SK-N-SH (cell line): ENCODE measurements at regions not wholly inside any gene's neighbourhood (a gene's known extent, or its start where the extent isn't known, plus 50 kb on each side); places are given as distances from the start of the nearest gene placed in this dataset.

Source experiments
- CTCF ChIA-PET: fragments of 300-600, 350-600 bp; formaldehyde crosslinking; extraction: SDS; loops from one replicate; lab custom pipeline; 2021; lab: Yijun Ruan, JAX
- POLR2A ChIA-PET: fragments of 350-600 bp; sonication (Branson Sonifier 250); formaldehyde crosslinking; extraction: SDS; loops from one replicate; lab custom pipeline; 2020; ENCODE audit warnings: antibody characterized with exemption, inconsistent platforms; lab: Yijun Ruan, JAX
- DNase-seq: peaks from one replicate; pipeline ENCODE4 v3.0.0; 2012
- H2AFZ ChIP-seq: fragments of 200-600 bp; sonication (generic); 2 replicates; pipeline ENCODE4 v1.8.1; 2016; ENCODE audit warnings: antibody characterized with exemption, mild to moderate bottlenecking, low read depth
- H3F3A ChIP-seq: fragments of 200-600 bp; sonication (generic); replicated peaks from 2 replicates; pipeline ENCODE3; 2016; ENCODE audit warnings: antibody characterized with exemption, mild to moderate bottlenecking; ENCODE audit not compliant: insufficient read depth
- H3K27ac ChIP-seq, 2 experiments: fragments of 200-500 bp in 1 of 2; fragments of 200-600 bp in 1 of 2; sonication (Bioruptor generic) in 1 of 2; sonication (generic), shearing (Covaris generic) in 1 of 2; 2 replicates each; pipeline versions ENCODE4 v1.5.1 to v1.6.1; 2014 to 2016; ENCODE audit warnings: low read depth in 2 of 2, inconsistent platforms in 1 of 2, low read length in 1 of 2, mild to moderate bottlenecking in 1 of 2, mixed read lengths in 1 of 2
- H3K27me3 ChIP-seq: fragments of 200-600 bp; sonication (generic), shearing (Covaris generic); 2 replicates; pipeline ENCODE4 v1.6.1; 2016; ENCODE audit warnings: mixed run types; ENCODE audit not compliant: insufficient read depth
- H3K36me3 ChIP-seq, 2 experiments: fragments of 200-500 bp in 1 of 2; fragments of 200-600 bp in 1 of 2; sonication (Bioruptor generic) in 1 of 2; sonication (generic) in 1 of 2; replicated peaks in 1 of 2; 2 replicates each; pipeline versions ENCODE3 to v1.5.1; 2014 to 2016; ENCODE audit warnings: low read length in 1 of 2, mild to moderate bottlenecking in 1 of 2; ENCODE audit not compliant: insufficient read depth in 2 of 2, control insufficient read depth in 1 of 2
- H3K4me1 ChIP-seq, 2 experiments: fragments of 200-500 bp in 1 of 2; fragments of 200-600 bp in 1 of 2; sonication (Bioruptor generic) in 1 of 2; sonication (generic), shearing (Covaris generic) in 1 of 2; 2 replicates each; pipeline versions ENCODE4 v1.5.1 to v1.6.1; 2014 to 2016; ENCODE audit warnings: low read depth in 1 of 2, low read length in 1 of 2, mixed run types in 1 of 2; ENCODE audit not compliant: insufficient read depth in 2 of 2, control insufficient read depth in 1 of 2
- H3K4me2 ChIP-seq: fragments of 200-600 bp; sonication (generic), shearing (Covaris generic); 2 replicates; pipeline ENCODE4 v1.6.1; 2017; ENCODE audit warnings: mixed run types
- H3K4me3 ChIP-seq, 2 experiments: fragments of 200-500 bp in 1 of 2; fragments of 200-600 bp in 1 of 2; sonication (Bioruptor generic) in 1 of 2; sonication (generic), shearing (Covaris generic) in 1 of 2; 2 replicates each; pipeline versions ENCODE4 v1.5.1 to v1.8.1; 2014 to 2016; ENCODE audit warnings: low read depth in 2 of 2, inconsistent platforms in 1 of 2, low read length in 1 of 2, mild to moderate bottlenecking in 1 of 2, mixed read lengths in 1 of 2, moderate library complexity in 1 of 2
- H3K79me2 ChIP-seq: fragments of 200-600 bp; sonication (generic); 2 replicates; pipeline ENCODE4 v1.8.1; 2017; ENCODE audit warnings: mild to moderate bottlenecking; ENCODE audit not compliant: insufficient read depth
- H3K9ac ChIP-seq: fragments of 200-600 bp; sonication (generic); 2 replicates; pipeline ENCODE4 v1.6.1; 2017; ENCODE audit warnings: mixed run types
- H3K9me2 ChIP-seq: fragments of 200-600 bp; sonication (generic); 2 replicates; pipeline ENCODE4 v1.6.1; 2017; ENCODE audit warnings: mixed run types
- H3K9me3 ChIP-seq: fragments of 200-600 bp; sonication (generic); 2 replicates; pipeline ENCODE4 v1.6.1; 2017; ENCODE audit warnings: mixed run types, mild to moderate bottlenecking, moderate library complexity
- H4K20me1 ChIP-seq: fragments of 200-600 bp; sonication (generic); 2 replicates; pipeline ENCODE4 v1.6.1; 2017; ENCODE audit warnings: mild to moderate bottlenecking, mixed run types; ENCODE audit not compliant: insufficient read depth
- CHD2 ChIP-seq: fragments of 150-350 bp; IDR thresholded peaks from 2 replicates; pipeline ENCODE4 v1.6.1; 2018; ENCODE audit warnings: low read length; ENCODE audit not compliant: partially characterized antibody
- FOXM1 ChIP-seq: IDR thresholded peaks from 2 replicates; pipeline ENCODE4 v1.4.0; 2012; ENCODE audit warnings: low read depth, mild to moderate bottlenecking
- JUND ChIP-seq: IDR thresholded peaks from 2 replicates; pipeline ENCODE4 v1.4.0; 2012
- NRF1 ChIP-seq: IDR thresholded peaks from 2 replicates; pipeline ENCODE4 v1.6.1; 2012; ENCODE audit warnings: low read depth, mild to moderate bottlenecking, low read length
- POLR2AphosphoS5 ChIP-seq: IDR thresholded peaks from 2 replicates; pipeline ENCODE4 v1.6.1; 2012; ENCODE audit warnings: low read depth, low read length
- RAD21 ChIP-seq: IDR thresholded peaks from 2 replicates; pipeline ENCODE4 v1.6.1; 2012; ENCODE audit warnings: mild to moderate bottlenecking, low read length
- RFX5 ChIP-seq: IDR thresholded peaks from 2 replicates; pipeline ENCODE4 v1.6.1; 2012; ENCODE audit warnings: mild to moderate bottlenecking, improper control_type of control experiment, low read length
- RXRA ChIP-seq: IDR thresholded peaks from 2 replicates; pipeline ENCODE4 v1.4.0; 2012; ENCODE audit warnings: low read depth, mild to moderate bottlenecking, borderline replicate concordance
- SMC3 ChIP-seq: IDR thresholded peaks from 2 replicates; pipeline ENCODE4 v1.6.1; 2012; ENCODE audit warnings: low read depth, low read length, improper control_type of control experiment
- TCF12 ChIP-seq: IDR thresholded peaks from 2 replicates; pipeline ENCODE4 v1.4.0; 2012
- WGBS: methylation state at CpG from one replicate; pipeline ENCODE4 v1.1.6; 2017; ENCODE audit warnings: low lambda C conversion rate; 5-methylcytosine and 5-hydroxymethylcytosine counted together
- TF ChIP-seq, protein P1 (sequence below): IDR thresholded peaks from 2 replicates; pipeline ENCODE4 v1.4.0; 2012; ENCODE audit warnings: low read depth, borderline replicate concordance
- TF ChIP-seq, protein P2 (sequence below): IDR thresholded peaks from 2 replicates; pipeline ENCODE4; 2012
- TF ChIP-seq, protein P3 (sequence below): IDR thresholded peaks from 2 replicates; pipeline ENCODE4 v1.4.0; 2012; ENCODE audit warnings: low read depth, borderline replicate concordance
- TF ChIP-seq, protein P4 (sequence below): IDR thresholded peaks from 2 replicates; pipeline ENCODE4 v1.6.1; 2012; ENCODE audit warnings: mild to moderate bottlenecking, low read depth, low read length, moderate library complexity
- TF ChIP-seq, protein P5 (sequence below): fragments of 200-600 bp; sonication (generic); IDR thresholded peaks from 2 replicates; pipeline ENCODE4 v1.6.1; 2017; ENCODE audit warnings: antibody characterized with exemption, mild to moderate bottlenecking, moderate library complexity
- TF ChIP-seq, protein P6 (sequence below): IDR thresholded peaks from 2 replicates; pipeline ENCODE4 v1.4.0; 2012; ENCODE audit warnings: low read depth

DNA sequence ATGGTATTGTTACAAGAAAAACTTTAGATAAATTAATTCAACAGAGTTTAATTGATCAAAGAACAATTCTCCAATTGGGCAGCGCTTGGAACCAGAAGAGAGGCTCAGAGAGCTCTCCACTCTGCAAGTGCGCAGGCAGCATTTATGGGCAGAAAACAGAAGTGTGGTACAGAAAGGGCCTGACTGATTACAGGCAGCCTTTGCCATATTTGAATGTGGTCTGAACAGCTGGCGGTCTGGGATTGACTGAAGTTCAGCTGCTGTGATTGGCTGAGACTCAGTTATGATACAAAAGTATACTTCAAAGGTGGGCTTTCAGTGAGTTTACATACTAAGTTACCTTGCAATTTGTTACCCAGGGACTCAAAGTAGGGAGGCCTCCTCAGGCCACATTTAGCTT is 301.3 kb upstream of the ID2 start:
- POLR2A ChIA-PET: no interaction called here
- WGBS: 55% methylated on average over 3 of the region's 3 CpGs
- no peak overlapping the region for H2AFZ ChIP-seq
- H3K9me3 ChIP-seq: no peaks in the 10 kb centered on the region
- H4K20me1 ChIP-seq: no peaks in the 10 kb centered on the region
- CTCF ChIA-PET: no interaction called here
- H3K9ac ChIP-seq: no peak overlapping the region
- no peak overlapping the region for H3K4me2 ChIP-seq
- no peak overlapping the region for H3K4me3 ChIP-seq
- H3K4me1 ChIP-seq: no peaks in the 10 kb centered on the region; a peak in 1 of 4 replicates
- TF ChIP-seq, protein P1, sequence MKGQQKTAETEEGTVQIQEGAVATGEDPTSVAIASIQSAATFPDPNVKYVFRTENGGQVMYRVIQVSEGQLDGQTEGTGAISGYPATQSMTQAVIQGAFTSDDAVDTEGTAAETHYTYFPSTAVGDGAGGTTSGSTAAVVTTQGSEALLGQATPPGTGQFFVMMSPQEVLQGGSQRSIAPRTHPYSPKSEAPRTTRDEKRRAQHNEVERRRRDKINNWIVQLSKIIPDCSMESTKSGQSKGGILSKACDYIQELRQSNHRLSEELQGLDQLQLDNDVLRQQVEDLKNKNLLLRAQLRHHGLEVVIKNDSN: no peak
- TF ChIP-seq NRF1: no peak
- TF ChIP-seq, protein P2, sequence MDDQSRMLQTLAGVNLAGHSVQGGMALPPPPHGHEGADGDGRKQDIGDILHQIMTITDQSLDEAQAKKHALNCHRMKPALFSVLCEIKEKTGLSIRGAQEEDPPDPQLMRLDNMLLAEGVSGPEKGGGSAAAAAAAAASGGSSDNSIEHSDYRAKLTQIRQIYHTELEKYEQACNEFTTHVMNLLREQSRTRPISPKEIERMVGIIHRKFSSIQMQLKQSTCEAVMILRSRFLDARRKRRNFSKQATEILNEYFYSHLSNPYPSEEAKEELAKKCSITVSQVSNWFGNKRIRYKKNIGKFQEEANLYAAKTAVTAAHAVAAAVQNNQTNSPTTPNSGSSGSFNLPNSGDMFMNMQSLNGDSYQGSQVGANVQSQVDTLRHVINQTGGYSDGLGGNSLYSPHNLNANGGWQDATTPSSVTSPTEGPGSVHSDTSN: no peak
- TF ChIP-seq SMC3: no peak
- TF ChIP-seq TCF12: no peak
- TF ChIP-seq FOXM1: no peak
- TF ChIP-seq, protein P3, sequence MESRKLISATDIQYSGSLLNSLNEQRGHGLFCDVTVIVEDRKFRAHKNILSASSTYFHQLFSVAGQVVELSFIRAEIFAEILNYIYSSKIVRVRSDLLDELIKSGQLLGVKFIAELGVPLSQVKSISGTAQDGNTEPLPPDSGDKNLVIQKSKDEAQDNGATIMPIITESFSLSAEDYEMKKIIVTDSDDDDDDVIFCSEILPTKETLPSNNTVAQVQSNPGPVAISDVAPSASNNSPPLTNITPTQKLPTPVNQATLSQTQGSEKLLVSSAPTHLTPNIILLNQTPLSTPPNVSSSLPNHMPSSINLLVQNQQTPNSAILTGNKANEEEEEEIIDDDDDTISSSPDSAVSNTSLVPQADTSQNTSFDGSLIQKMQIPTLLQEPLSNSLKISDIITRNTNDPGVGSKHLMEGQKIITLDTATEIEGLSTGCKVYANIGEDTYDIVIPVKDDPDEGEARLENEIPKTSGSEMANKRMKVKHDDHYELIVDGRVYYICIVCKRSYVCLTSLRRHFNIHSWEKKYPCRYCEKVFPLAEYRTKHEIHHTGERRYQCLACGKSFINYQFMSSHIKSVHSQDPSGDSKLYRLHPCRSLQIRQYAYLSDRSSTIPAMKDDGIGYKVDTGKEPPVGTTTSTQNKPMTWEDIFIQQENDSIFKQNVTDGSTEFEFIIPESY: no peak
- no peak for TF ChIP-seq CHD2
- TF ChIP-seq, protein P4, sequence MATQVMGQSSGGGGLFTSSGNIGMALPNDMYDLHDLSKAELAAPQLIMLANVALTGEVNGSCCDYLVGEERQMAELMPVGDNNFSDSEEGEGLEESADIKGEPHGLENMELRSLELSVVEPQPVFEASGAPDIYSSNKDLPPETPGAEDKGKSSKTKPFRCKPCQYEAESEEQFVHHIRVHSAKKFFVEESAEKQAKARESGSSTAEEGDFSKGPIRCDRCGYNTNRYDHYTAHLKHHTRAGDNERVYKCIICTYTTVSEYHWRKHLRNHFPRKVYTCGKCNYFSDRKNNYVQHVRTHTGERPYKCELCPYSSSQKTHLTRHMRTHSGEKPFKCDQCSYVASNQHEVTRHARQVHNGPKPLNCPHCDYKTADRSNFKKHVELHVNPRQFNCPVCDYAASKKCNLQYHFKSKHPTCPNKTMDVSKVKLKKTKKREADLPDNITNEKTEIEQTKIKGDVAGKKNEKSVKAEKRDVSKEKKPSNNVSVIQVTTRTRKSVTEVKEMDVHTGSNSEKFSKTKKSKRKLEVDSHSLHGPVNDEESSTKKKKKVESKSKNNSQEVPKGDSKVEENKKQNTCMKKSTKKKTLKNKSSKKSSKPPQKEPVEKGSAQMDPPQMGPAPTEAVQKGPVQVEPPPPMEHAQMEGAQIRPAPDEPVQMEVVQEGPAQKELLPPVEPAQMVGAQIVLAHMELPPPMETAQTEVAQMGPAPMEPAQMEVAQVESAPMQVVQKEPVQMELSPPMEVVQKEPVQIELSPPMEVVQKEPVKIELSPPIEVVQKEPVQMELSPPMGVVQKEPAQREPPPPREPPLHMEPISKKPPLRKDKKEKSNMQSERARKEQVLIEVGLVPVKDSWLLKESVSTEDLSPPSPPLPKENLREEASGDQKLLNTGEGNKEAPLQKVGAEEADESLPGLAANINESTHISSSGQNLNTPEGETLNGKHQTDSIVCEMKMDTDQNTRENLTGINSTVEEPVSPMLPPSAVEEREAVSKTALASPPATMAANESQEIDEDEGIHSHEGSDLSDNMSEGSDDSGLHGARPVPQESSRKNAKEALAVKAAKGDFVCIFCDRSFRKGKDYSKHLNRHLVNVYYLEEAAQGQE: no peak
- TF ChIP-seq RFX5: no peak
- TF ChIP-seq, protein P5, sequence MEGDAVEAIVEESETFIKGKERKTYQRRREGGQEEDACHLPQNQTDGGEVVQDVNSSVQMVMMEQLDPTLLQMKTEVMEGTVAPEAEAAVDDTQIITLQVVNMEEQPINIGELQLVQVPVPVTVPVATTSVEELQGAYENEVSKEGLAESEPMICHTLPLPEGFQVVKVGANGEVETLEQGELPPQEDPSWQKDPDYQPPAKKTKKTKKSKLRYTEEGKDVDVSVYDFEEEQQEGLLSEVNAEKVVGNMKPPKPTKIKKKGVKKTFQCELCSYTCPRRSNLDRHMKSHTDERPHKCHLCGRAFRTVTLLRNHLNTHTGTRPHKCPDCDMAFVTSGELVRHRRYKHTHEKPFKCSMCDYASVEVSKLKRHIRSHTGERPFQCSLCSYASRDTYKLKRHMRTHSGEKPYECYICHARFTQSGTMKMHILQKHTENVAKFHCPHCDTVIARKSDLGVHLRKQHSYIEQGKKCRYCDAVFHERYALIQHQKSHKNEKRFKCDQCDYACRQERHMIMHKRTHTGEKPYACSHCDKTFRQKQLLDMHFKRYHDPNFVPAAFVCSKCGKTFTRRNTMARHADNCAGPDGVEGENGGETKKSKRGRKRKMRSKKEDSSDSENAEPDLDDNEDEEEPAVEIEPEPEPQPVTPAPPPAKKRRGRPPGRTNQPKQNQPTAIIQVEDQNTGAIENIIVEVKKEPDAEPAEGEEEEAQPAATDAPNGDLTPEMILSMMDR: no peak
- no peak for TF ChIP-seq JUND
- TF ChIP-seq, protein P6, sequence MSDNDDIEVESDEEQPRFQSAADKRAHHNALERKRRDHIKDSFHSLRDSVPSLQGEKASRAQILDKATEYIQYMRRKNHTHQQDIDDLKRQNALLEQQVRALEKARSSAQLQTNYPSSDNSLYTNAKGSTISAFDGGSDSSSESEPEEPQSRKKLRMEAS: no peak
- no peak for TF ChIP-seq RXRA
- no peak for TF ChIP-seq RAD21
- TF ChIP-seq POLR2AphosphoS5: no peak
- H3K79me2 ChIP-seq: no peaks in the 10 kb centered on the region
- H3K27me3 ChIP-seq: no peaks in the 10 kb centered on the region
- H3F3A ChIP-seq: no peaks in the 10 kb centered on the region
- no peaks in the 10 kb centered on the region for H3K36me3 ChIP-seq
- DNase-seq: no peak
- H3K27ac ChIP-seq: no peak overlapping the region
- no peaks in the 10 kb centered on the region for H3K9me2 ChIP-seq
